H1 (cell line): ENCODE measurements at regions not wholly inside any gene's neighbourhood (a gene's known extent, or its start where the extent isn't known, plus 50 kb on each side); places are given as distances from the start of the nearest gene placed in this dataset.

Source experiments
- CTCF ChIA-PET: fragments of 300-600 bp; sonication (Branson Sonifier 250); formaldehyde crosslinking; loops from one replicate; lab custom pipeline; 2021; ENCODE audit not compliant: partially characterized antibody; lab: Charles Lee
- POLR2A ChIA-PET: fragments of 300-600 bp; sonication (Branson Sonifier 250); formaldehyde crosslinking; loops from one replicate; lab custom pipeline; 2021; ENCODE audit warnings: inconsistent platforms; ENCODE audit not compliant: partially characterized antibody; lab: Charles Lee
- DNase-seq, 2 experiments: peaks; one replicate each; pipeline versions ENCODE4 v3.0.0 to v3.0.0-alpha.2; 2010 to 2022; ENCODE audit warnings: low spot score in 2 of 2, low read depth in 1 of 2, mixed read lengths in 1 of 2
- FAIRE-seq: peaks from 2 replicates; lab custom pipeline; 2011; peaks lifted over from hg19 to GRCh38; lab: Jason Lieb, UNC
- H2AFZ ChIP-seq: 2 replicates; pipeline ENCODE4 v1.8.1; 2012; ENCODE audit warnings: low read length, inconsistent platforms
- H2AK5ac ChIP-seq: 2 replicates; pipeline ENCODE4 v1.6.1; 2013; ENCODE audit warnings: low read depth, low read length
- H2BK120ac ChIP-seq: replicated peaks from 2 replicates; pipeline ENCODE3; 2013; ENCODE audit warnings: low read depth, low read length, inconsistent platforms
- H2BK12ac ChIP-seq: 2 replicates; pipeline ENCODE4 v1.6.1; 2013; ENCODE audit warnings: low read depth, low read length
- H2BK15ac ChIP-seq: 2 replicates; pipeline ENCODE4 v1.6.1; 2013; ENCODE audit warnings: low read length
- H2BK20ac ChIP-seq: 2 replicates; pipeline ENCODE4 v1.6.1; 2013; ENCODE audit warnings: low read length
- H2BK5ac ChIP-seq: 2 replicates; pipeline ENCODE4 v1.6.1; 2013; ENCODE audit warnings: low read depth, low read length
- H3K14ac ChIP-seq: 2 replicates; pipeline ENCODE4 v1.6.1; 2013; ENCODE audit warnings: inconsistent platforms; ENCODE audit not compliant: insufficient read length
- H3K18ac ChIP-seq: 2 replicates; pipeline ENCODE4 v1.6.1; 2013; ENCODE audit warnings: low read length; ENCODE audit errors: extremely low read depth
- H3K23ac ChIP-seq: 2 replicates; pipeline ENCODE4 v1.6.1; 2013; ENCODE audit warnings: inconsistent platforms; ENCODE audit not compliant: insufficient read length
- H3K23me2 ChIP-seq: 2 replicates; pipeline ENCODE4 v1.6.1; 2013; ENCODE audit warnings: low read depth, low read length
- H3K27ac ChIP-seq: 2 replicates; pipeline ENCODE4 v1.6.1; 2011; ENCODE audit warnings: low read depth, low read length, inconsistent platforms
- H3K27me3 ChIP-seq, 4 experiments: replicated peaks in 1 of 4; 1 replicate in 1 of 4; 2 replicates in 3 of 4; pipeline versions ENCODE4 v1.6.1 to v1.8.1; 2011 to 2013; ENCODE audit warnings: low read length in 3 of 4, mild to moderate bottlenecking in 3 of 4, inconsistent platforms in 2 of 4, mixed read lengths in 2 of 4, moderate library complexity in 1 of 4; ENCODE audit not compliant: control insufficient read depth in 3 of 4, insufficient read depth in 3 of 4; ENCODE audit errors: extremely low read depth in 1 of 4
- H3K36me3 ChIP-seq, 4 experiments: 2 replicates each; pipeline versions ENCODE4 v1.6.1 to v1.8.1; 2011 to 2013; ENCODE audit warnings: mild to moderate bottlenecking in 4 of 4, low read length in 3 of 4, moderate library complexity in 2 of 4, control low read depth in 1 of 4, inconsistent platforms in 1 of 4; ENCODE audit not compliant: insufficient read depth in 4 of 4, control insufficient read depth in 2 of 4
- H3K4ac ChIP-seq: replicated peaks from 2 replicates; pipeline ENCODE3; 2013; ENCODE audit warnings: low read length, low read depth, mixed read lengths, inconsistent platforms; ENCODE audit not compliant: insufficient read length
- H3K4me1 ChIP-seq, 4 experiments: replicated peaks in 1 of 4; 1 replicate in 1 of 4; 2 replicates in 3 of 4; pipeline versions ENCODE4 v1.6.1 to v1.8.1; 2011 to 2013; ENCODE audit warnings: low read length in 3 of 4, inconsistent platforms in 2 of 4, mixed read lengths in 1 of 4; ENCODE audit not compliant: insufficient read depth in 4 of 4, control insufficient read depth in 3 of 4
- H3K4me2 ChIP-seq, 2 experiments: 2 replicates each; pipeline versions ENCODE4 v1.6.1 to v1.8.1; 2011 to 2013; ENCODE audit warnings: low read depth in 2 of 2, low read length in 2 of 2, control low read depth in 1 of 2, inconsistent platforms in 1 of 2, mild to moderate bottlenecking in 1 of 2; ENCODE audit not compliant: insufficient read depth in 1 of 2
- H3K4me3 ChIP-seq, 4 experiments: fragments of 200-600, 300-600 bp in 1 of 4; sonication (generic), shearing (Covaris generic), sonication (Bioruptor Twin) in 1 of 4; 2 replicates each; pipeline versions ENCODE4 v1.5.1 to v1.8.1; 2011 to 2016; ENCODE audit warnings: low read length in 4 of 4, low read depth in 3 of 4, control low read depth in 2 of 4, inconsistent platforms in 2 of 4, mild to moderate bottlenecking in 2 of 4, mixed read lengths in 1 of 4, moderate library complexity in 1 of 4; ENCODE audit not compliant: insufficient read depth in 2 of 4; ENCODE audit errors: extremely low read depth in 1 of 4
- H3K56ac ChIP-seq: replicated peaks from 2 replicates; pipeline ENCODE3; 2013; ENCODE audit warnings: low read depth, mild to moderate bottlenecking, mixed read lengths, low read length, inconsistent platforms; ENCODE audit not compliant: insufficient read length
- H3K79me1 ChIP-seq: 2 replicates; pipeline ENCODE4 v1.6.1; 2013; ENCODE audit warnings: low read depth, low read length, control low read depth
- H3K79me2 ChIP-seq, 2 experiments: 2 replicates each; pipeline versions ENCODE4 v1.6.1 to v1.8.1; 2012 to 2013; ENCODE audit warnings: low read length in 2 of 2, mild to moderate bottlenecking in 2 of 2, inconsistent platforms in 1 of 2; ENCODE audit not compliant: insufficient read depth in 2 of 2, control insufficient read depth in 1 of 2
- H3K9ac ChIP-seq, 4 experiments: replicated peaks in 1 of 4; 1 replicate in 1 of 4; 2 replicates in 3 of 4; pipeline versions ENCODE4 v1.6.1 to v1.8.1; 2011 to 2013; ENCODE audit warnings: low read depth in 3 of 4, low read length in 3 of 4, control low read depth in 2 of 4, mild to moderate bottlenecking in 2 of 4, moderate library complexity in 2 of 4, inconsistent platforms in 1 of 4; ENCODE audit errors: extremely low read depth in 1 of 4
- H3K9me3 ChIP-seq, 2 experiments: 2 replicates each; pipeline versions ENCODE4 v1.6.1 to v1.8.1; 2012 to 2013; ENCODE audit warnings: mild to moderate bottlenecking in 2 of 2, moderate library complexity in 2 of 2, control low read depth in 1 of 2, inconsistent platforms in 1 of 2, low read depth in 1 of 2, low read length in 1 of 2, mixed read lengths in 1 of 2; ENCODE audit not compliant: insufficient read depth in 2 of 2
- H4K20me1 ChIP-seq, 2 experiments: replicated peaks in 1 of 2; 2 replicates each; pipeline versions ENCODE3 to v1.8.1; 2011 to 2013; ENCODE audit warnings: inconsistent platforms in 2 of 2, low read length in 2 of 2, mild to moderate bottlenecking in 1 of 2; ENCODE audit not compliant: insufficient read depth in 2 of 2, control insufficient read depth in 1 of 2
- H4K5ac ChIP-seq: 2 replicates; pipeline ENCODE4 v1.6.1; 2013; ENCODE audit warnings: low read length, low read depth, mixed read lengths, inconsistent platforms; ENCODE audit not compliant: insufficient read length
- H4K8ac ChIP-seq: 2 replicates; pipeline ENCODE4 v1.8.0; 2013; ENCODE audit warnings: mild to moderate bottlenecking, moderate library complexity, low read length, inconsistent platforms; ENCODE audit not compliant: insufficient read depth; ENCODE audit errors: extremely low read depth
- H4K91ac ChIP-seq: replicated peaks from 2 replicates; pipeline ENCODE3; 2013; ENCODE audit warnings: low read length, mixed read lengths, inconsistent platforms; ENCODE audit not compliant: insufficient read length
- CREB1 ChIP-seq: IDR thresholded peaks from 2 replicates; pipeline ENCODE4 v1.6.1; 2012; ENCODE audit warnings: inconsistent platforms
- EZH2 ChIP-seq: fragments of 200-600 bp; sonication (generic); IDR thresholded peaks from 2 replicates; pipeline ENCODE4 v1.7.1; 2012; ENCODE audit warnings: low read depth, mild to moderate bottlenecking, moderate library complexity, low read length, inconsistent platforms; ENCODE audit not compliant: severe bottlenecking
- HDAC6 ChIP-seq: IDR thresholded peaks from one replicate; pipeline ENCODE4 v1.7.1; 2012; ENCODE audit warnings: low read depth, mild to moderate bottlenecking, inconsistent platforms, low read length, moderate library complexity
- PHF8 ChIP-seq: fragments of 200-600 bp; sonication (generic); conservative IDR thresholded peaks from 2 replicates; pipeline ENCODE4 v1.7.1; 2012; ENCODE audit warnings: low read depth, mild to moderate bottlenecking, inconsistent platforms, low read length, moderate library complexity
- POU5F1 ChIP-seq: IDR thresholded peaks from 2 replicates; pipeline ENCODE4 v1.6.1; 2011; ENCODE audit warnings: low read depth, mild to moderate bottlenecking, low read length, moderate library complexity
- WGBS, 2 experiments: shearing (Covaris generic) in 1 of 2; methylation state at CpG; one replicate each; pipeline versions ENCODE4 v1.1.6 to v1.1.7; 2013 to 2015; ENCODE audit warnings: low lambda C conversion rate in 2 of 2, mixed read lengths in 2 of 2, inconsistent platforms in 1 of 2, low coverage in 1 of 2, missing lambda C conversion rate in 1 of 2; ENCODE audit not compliant: insufficient replicate concordance in 2 of 2, insufficient coverage in 1 of 2, insufficient read length in 1 of 2; ENCODE audit errors: extremely low coverage in 1 of 2, missing lambda C conversion rate in 1 of 2; 5-methylcytosine and 5-hydroxymethylcytosine counted together

GRCh38 chr16:54506741-54507500, 220.3 kb upstream of the IRX3 start:
- no peak overlapping the region for H2BK5ac ChIP-seq
- H4K20me1 ChIP-seq = no peaks in the 10 kb centered on the region
- H3K4ac ChIP-seq = no peak overlapping the region
- H3K23me2 ChIP-seq = 0 out of 2 replicates have a peak, but pooled peaks cover 2% of the 10 kb centered on the region
- no peak for TF ChIP-seq HDAC6
- no peak for TF ChIP-seq CREB1
- no peak for TF ChIP-seq POU5F1
- TF ChIP-seq PHF8 = no peak
- TF ChIP-seq EZH2 = no peak
- no peak overlapping the region for H3K23ac ChIP-seq
- WGBS, 2 experiments = 75% methylated on average over 11 of the region's 11 CpGs; no CpG with 5 or more reads in 1 of the 2 experiments
- H2BK12ac ChIP-seq = no peak overlapping the region
- CTCF ChIA-PET = no interaction called here
- H3K9ac ChIP-seq = no peak overlapping the region
- no peaks in the 10 kb centered on the region for H3K9me3 ChIP-seq
- H2BK15ac ChIP-seq = no peak overlapping the region
- no peak overlapping the region for H4K8ac ChIP-seq
- H3K79me1 ChIP-seq = no peaks in the 10 kb centered on the region
- no peak overlapping the region for H2AFZ ChIP-seq
- DNase-seq (no peak), FAIRE-seq (no peak)
- peaks cover 3 to 29% (median 13%) of the 10 kb centered on the region in 4 experiments; a peak in 4 of 7 replicates for H3K4me1 ChIP-seq
- no peaks in the 10 kb centered on the region for H3K79me2 ChIP-seq
- POLR2A ChIA-PET = no interaction called here
- H3K4me2 ChIP-seq = no peak overlapping the region; a peak in 1 of 4 replicates
- H3K18ac ChIP-seq = no peak overlapping the region
- no peaks in the 10 kb centered on the region for H3K27me3 ChIP-seq
- no peak overlapping the region for H4K91ac ChIP-seq
- no peak overlapping the region for H3K14ac ChIP-seq
- H3K56ac ChIP-seq = no peak overlapping the region
- H3K27ac ChIP-seq = no peak overlapping the region
- H3K4me3 ChIP-seq = no peak overlapping the region
- no peak overlapping the region for H2BK20ac ChIP-seq
- H2AK5ac ChIP-seq = no peak overlapping the region
- no peaks in the 10 kb centered on the region; a peak in 1 of 8 replicates for H3K36me3 ChIP-seq
- H4K5ac ChIP-seq = no peak overlapping the region
- H2BK120ac ChIP-seq = no peak overlapping the region
